ENCODE measurements at regions not wholly inside any gene's neighbourhood (a gene's known extent, or its start where the extent isn't known, plus 50 kb on each side); places are given as distances from the start of the nearest gene placed in this dataset.

- H3K4me3 Mint-ChIP-seq = no peak overlapping the region
- TF ChIP-seq CTCF (conservative IDR thresholded peaks at IDR 0.05) = no peak
- H3K4me1 Mint-ChIP-seq (ENCODE audit: unreplicated experiment) = peaks cover 13% of the 10 kb centered on the region
- H3K27me3 Mint-ChIP-seq = no peaks in the 10 kb centered on the region
- no peak overlapping the region for H3K27ac Mint-ChIP-seq
- H3K9me3 Mint-ChIP-seq = no peaks in the 10 kb centered on the region
- DNase-seq (ENCODE audit: extremely low spot score, unreplicated experiment) = no peak
- no peaks in the 10 kb centered on the region for H3K36me3 Mint-ChIP-seq
Observed at GRCh38 chr6:74735304-74735703, 470.5 kb downstream of the COL12A1 start.

GRCh38 chr6:74734901-74735300 is 471.0 kb downstream of the COL12A1 start:
- H3K4me1 Mint-ChIP-seq (ENCODE audit: unreplicated experiment) = peaks cover 13% of the 10 kb centered on the region
- no peak overlapping the region for H3K27ac Mint-ChIP-seq
- no peaks in the 10 kb centered on the region for H3K9me3 Mint-ChIP-seq
- H3K4me3 Mint-ChIP-seq = no peak overlapping the region
- no peaks in the 10 kb centered on the region for H3K27me3 Mint-ChIP-seq
- H3K36me3 Mint-ChIP-seq = no peaks in the 10 kb centered on the region
- TF ChIP-seq CTCF (conservative IDR thresholded peaks at IDR 0.05) = no peak
- no peak for DNase-seq (ENCODE audit: extremely low spot score, unreplicated experiment)

GRCh38 chr6:74733830-74734620 is 471.8 kb downstream of the COL12A1 start:
- DNase-seq (ENCODE audit: extremely low spot score, unreplicated experiment) = no peak
- no peaks in the 10 kb centered on the region for H3K36me3 Mint-ChIP-seq
- TF ChIP-seq CTCF (conservative IDR thresholded peaks at IDR 0.05) = no peak
- peaks cover 13% of the 10 kb centered on the region for H3K4me1 Mint-ChIP-seq (ENCODE audit: unreplicated experiment)
- H3K4me3 Mint-ChIP-seq = no peak overlapping the region
- no peaks in the 10 kb centered on the region for H3K27me3 Mint-ChIP-seq
- H3K27ac Mint-ChIP-seq = no peak overlapping the region
- H3K9me3 Mint-ChIP-seq = no peaks in the 10 kb centered on the region

GRCh38 chr6:74731931-74732330 is 473.9 kb downstream of the COL12A1 start:
- Mint-ChIP-seq H3K27me3 (no peaks in the 10 kb centered on the region), H3K4me1 (ENCODE audit: unreplicated experiment) (peaks cover 13% of the 10 kb centered on the region), H3K36me3 (no peaks in the 10 kb centered on the region), H3K4me3 (no peak overlapping the region), H3K27ac (no peak overlapping the region), H3K9me3 (no peaks in the 10 kb centered on the region)
- no peak for TF ChIP-seq CTCF (conservative IDR thresholded peaks at IDR 0.05)
- no peak for DNase-seq (ENCODE audit: extremely low spot score, unreplicated experiment)

- no peak for TF ChIP-seq CTCF (conservative IDR thresholded peaks at IDR 0.05)
- H3K36me3 Mint-ChIP-seq = no peaks in the 10 kb centered on the region
- no peaks in the 10 kb centered on the region for H3K9me3 Mint-ChIP-seq
- no peak for DNase-seq (ENCODE audit: extremely low spot score, unreplicated experiment)
- H3K4me3 Mint-ChIP-seq = no peak overlapping the region
- H3K27ac Mint-ChIP-seq = no peak overlapping the region
- H3K4me1 Mint-ChIP-seq (ENCODE audit: unreplicated experiment) = peaks cover 13% of the 10 kb centered on the region
- no peaks in the 10 kb centered on the region for H3K27me3 Mint-ChIP-seq
Observed at GRCh38 chr6:74731204-74731603, 474.6 kb downstream of the COL12A1 start.

Measured in type B pancreatic cell (in vitro differentiated cells).